ENCODE measurements at regions not wholly inside any gene's neighbourhood (a gene's known extent, or its start where the extent isn't known, plus 50 kb on each side); places are given as distances from the start of the nearest gene placed in this dataset.

- Histone ChIP-seq H4K20me1 (ENCODE audit: insufficient read depth, poor library complexity, severe bottlenecking) (no peaks in the 10 kb centered on the region), H3K9me2 (replicated peaks; ENCODE audit: insufficient read depth) (no peaks in the 10 kb centered on the region), H3K36me3 (replicated peaks; ENCODE audit: insufficient read depth, low read depth) (no peaks in the 10 kb centered on the region), H3K4me1 (ENCODE audit: insufficient read depth) (no peaks in the 10 kb centered on the region), H3K79me2 (no peaks in the 10 kb centered on the region), H3K4me3 (no peak overlapping the region), H3K27me3 (no peaks in the 10 kb centered on the region), H3K4me2 (no peak overlapping the region), H2AFZ (no peak overlapping the region), H3K27ac (no peak overlapping the region), H3K9me3 (ENCODE audit: low read depth) (no peaks in the 10 kb centered on the region)
- no peak for DNase-seq (ENCODE audit: low spot score)
- TF ChIP-seq CTCF (IDR thresholded peaks at IDR 0.05; ENCODE audit: poor library complexity), result no peak
- 0% methylated on average over 1 of the region's 1 CpG for WGBS (ENCODE audit: low lambda C conversion rate, missing lambda C conversion rate)
These were observed 149.9 kb downstream of the ZNF326 start for GRCh38 chr1:90144820-90145219.

- no peak overlapping the region for H3K27ac ChIP-seq
- no peaks in the 10 kb centered on the region for H4K20me1 ChIP-seq (ENCODE audit: insufficient read depth, poor library complexity, severe bottlenecking)
- H2AFZ ChIP-seq, result no peak overlapping the region
- no peaks in the 10 kb centered on the region for H3K27me3 ChIP-seq
- no peaks in the 10 kb centered on the region for H3K9me2 ChIP-seq (replicated peaks; ENCODE audit: insufficient read depth)
- H3K36me3 ChIP-seq (replicated peaks; ENCODE audit: insufficient read depth, low read depth), result no peaks in the 10 kb centered on the region
- no peaks in the 10 kb centered on the region for H3K79me2 ChIP-seq
- H3K9me3 ChIP-seq (ENCODE audit: low read depth), result no peaks in the 10 kb centered on the region
- no peak overlapping the region for H3K4me2 ChIP-seq
- WGBS (ENCODE audit: low lambda C conversion rate, missing lambda C conversion rate), result 88% methylated on average over 1 of the region's 1 CpG
- DNase-seq (ENCODE audit: low spot score), result no peak
- no peaks in the 10 kb centered on the region for H3K4me1 ChIP-seq (ENCODE audit: insufficient read depth)
- no peak for TF ChIP-seq EZH2phosphoT487 (IDR thresholded peaks at IDR 0.05; ENCODE audit: low read depth, severe bottlenecking, unreplicated experiment)
- TF ChIP-seq CTCF (IDR thresholded peaks at IDR 0.05; ENCODE audit: poor library complexity), result no peak
- TF ChIP-seq EZH2 (IDR thresholded peaks at IDR 0.05; ENCODE audit: borderline replicate concordance), result no peak
- no peak overlapping the region for H3K4me3 ChIP-seq
These were observed 148.7 kb downstream of the ZNF326 start for GRCh38 chr1:90143591-90143990.

- TF ChIP-seq EZH2 (IDR thresholded peaks at IDR 0.05; ENCODE audit: borderline replicate concordance) (no peak), EZH2phosphoT487 (IDR thresholded peaks at IDR 0.05; ENCODE audit: low read depth, severe bottlenecking, unreplicated experiment) (no peak), CTCF (IDR thresholded peaks at IDR 0.05; ENCODE audit: poor library complexity) (no peak)
- no peaks in the 10 kb centered on the region for H3K4me1 ChIP-seq (ENCODE audit: insufficient read depth)
- H3K79me2 ChIP-seq, result no peaks in the 10 kb centered on the region
- H3K36me3 ChIP-seq (replicated peaks; ENCODE audit: insufficient read depth, low read depth), result no peaks in the 10 kb centered on the region
- no peak overlapping the region for H3K4me2 ChIP-seq
- 98% methylated on average over 2 of the region's 2 CpGs for WGBS (ENCODE audit: low lambda C conversion rate, missing lambda C conversion rate)
- H3K27ac ChIP-seq, result no peak overlapping the region
- H2AFZ ChIP-seq, result no peak overlapping the region
- DNase-seq (ENCODE audit: low spot score), result no peak
- H3K4me3 ChIP-seq, result no peak overlapping the region
- H3K27me3 ChIP-seq, result no peaks in the 10 kb centered on the region
- H3K9me3 ChIP-seq (ENCODE audit: low read depth), result no peaks in the 10 kb centered on the region
- H4K20me1 ChIP-seq (ENCODE audit: insufficient read depth, poor library complexity, severe bottlenecking), result no peaks in the 10 kb centered on the region
- H3K9me2 ChIP-seq (replicated peaks; ENCODE audit: insufficient read depth), result no peaks in the 10 kb centered on the region
These were observed 147.8 kb downstream of the ZNF326 start for GRCh38 chr1:90142697-90143096.

- Histone ChIP-seq H2AFZ (no peak overlapping the region), H3K9me2 (replicated peaks; ENCODE audit: insufficient read depth) (no peaks in the 10 kb centered on the region), H3K4me1 (ENCODE audit: insufficient read depth) (no peaks in the 10 kb centered on the region), H3K4me2 (no peak overlapping the region), H3K36me3 (replicated peaks; ENCODE audit: insufficient read depth, low read depth) (no peaks in the 10 kb centered on the region), H3K27ac (no peak overlapping the region), H3K9me3 (ENCODE audit: low read depth) (no peaks in the 10 kb centered on the region), H3K27me3 (no peaks in the 10 kb centered on the region), H3K79me2 (no peaks in the 10 kb centered on the region), H4K20me1 (ENCODE audit: insufficient read depth, poor library complexity, severe bottlenecking) (no peaks in the 10 kb centered on the region), H3K4me3 (no peak overlapping the region)
- TF ChIP-seq EZH2phosphoT487 (IDR thresholded peaks at IDR 0.05; ENCODE audit: low read depth, severe bottlenecking, unreplicated experiment), result no peak
- TF ChIP-seq CTCF (IDR thresholded peaks at IDR 0.05; ENCODE audit: poor library complexity), result no peak
- no peak for TF ChIP-seq EZH2 (IDR thresholded peaks at IDR 0.05; ENCODE audit: borderline replicate concordance)
- no peak for DNase-seq (ENCODE audit: low spot score)
These were observed 144.9 kb downstream of the ZNF326 start for GRCh38 chr1:90139837-90140236.
